HuH-7.5 (cell line): ENCODE measurements at regions not wholly inside any gene's neighbourhood (a gene's known extent, or its start where the extent isn't known, plus 50 kb on each side); places are given as distances from the start of the nearest gene placed in this dataset.
"Not testable (repeated sequence)": the region's sequence is repeated elsewhere in the genome, so short reads cannot be mapped to it uniquely, and the experiment has no call there.

Experiments
- DNase-seq: peaks from one replicate; pipeline ENCODE4 v3.0.0; 2011; ENCODE audit warnings: low spot score

GRCh38 chr2:201946746-201947145 lies 86.9 kb upstream of the FZD7 start:
- not testable (repeated sequence) for DNase-seq

GRCh38 chr2:201947287-201947686 lies 86.4 kb upstream of the FZD7 start:
- no peak for DNase-seq

GRCh38 chr2:201949181-201949926 lies 84.3 kb upstream of the FZD7 start:
- no peak for DNase-seq

- no peak for DNase-seq
These were observed 83.8 kb upstream of the FZD7 start for GRCh38 chr2:201949927-201950246.

- no peak for DNase-seq
These were observed 83.0 kb upstream of the FZD7 start for GRCh38 chr2:201950606-201951005.

- DNase-seq: no peak
These were observed 81.5 kb upstream of the FZD7 start for GRCh38 chr2:201952187-201952586.

- no peak for DNase-seq
These were observed 80.3 kb upstream of the FZD7 start for GRCh38 chr2:201953396-201953795.

- DNase-seq: no peak
These were observed 79.8 kb upstream of the FZD7 start for GRCh38 chr2:201953880-201954279.

GRCh38 chr2:201955231-201955630 lies 78.4 kb upstream of the FZD7 start:
- DNase-seq: no peak

GRCh38 chr2:201955702-201956141 lies 77.9 kb upstream of the FZD7 start:
- DNase-seq: no peak

GRCh38 chr2:201956361-201956760 lies 77.3 kb upstream of the FZD7 start:
- DNase-seq: no peak

- DNase-seq: no peak
These were observed 76.6 kb upstream of the FZD7 start for GRCh38 chr2:201957091-201957490.

- no peak for DNase-seq
These were observed 74.5 kb upstream of the FZD7 start for GRCh38 chr2:201959198-201959597.

- no peak for DNase-seq
These were observed 74.0 kb upstream of the FZD7 start for GRCh38 chr2:201959626-201960025.

GRCh38 chr2:201960305-201960704 lies 73.3 kb upstream of the FZD7 start:
- no peak for DNase-seq

GRCh38 chr2:201961401-201961800 lies 72.3 kb upstream of the FZD7 start:
- DNase-seq: no peak

GRCh38 chr2:201962774-201963562 lies 70.7 kb upstream of the FZD7 start:
- no peak for DNase-seq

- DNase-seq: no peak
These were observed 69.6 kb upstream of the FZD7 start for GRCh38 chr2:201964011-201964410.

- DNase-seq: no peak
These were observed 68.9 kb upstream of the FZD7 start for GRCh38 chr2:201964631-201965206.

- no peak for DNase-seq
These were observed 68.1 kb upstream of the FZD7 start for GRCh38 chr2:201965550-201965949.

- DNase-seq: no peak
These were observed 66.8 kb upstream of the FZD7 start for GRCh38 chr2:201966691-201967438.

- no peak for DNase-seq
These were observed 65.6 kb upstream of the FZD7 start for GRCh38 chr2:201968050-201968449.

- DNase-seq: no peak
These were observed 65.2 kb upstream of the FZD7 start for GRCh38 chr2:201968476-201968875.
